Stomach smooth muscle (tissue), 2 donors: ENCODE measurements at regions not wholly inside any gene's neighbourhood (a gene's known extent, or its start where the extent isn't known, plus 50 kb on each side); places are given as distances from the start of the nearest gene placed in this dataset.

Source experiments
- H3K27ac ChIP-seq: one replicate; pipeline ENCODE4 v1.7.0; 2013; ENCODE audit warnings: mild to moderate bottlenecking, low read length, inconsistent platforms
- H3K27me3 ChIP-seq, 2 donors: one replicate each; pipeline ENCODE4 v1.7.0; 2013; ENCODE audit warnings: low read length in 2 of 2; ENCODE audit not compliant: insufficient read depth in 2 of 2, control insufficient read depth in 1 of 2
- H3K36me3 ChIP-seq, 2 donors: one replicate each; pipeline ENCODE4 v1.7.0; 2013; ENCODE audit warnings: low read length in 2 of 2; ENCODE audit not compliant: control insufficient read depth in 2 of 2, insufficient read depth in 2 of 2
- H3K4me1 ChIP-seq: one replicate; pipeline ENCODE4 v1.7.0; 2013; ENCODE audit warnings: low read length; ENCODE audit not compliant: control insufficient read depth, insufficient read depth
- H3K4me3 ChIP-seq, 2 donors: one replicate each; pipeline ENCODE4 v1.7.0; 2013; ENCODE audit warnings: low read length in 2 of 2
- H3K9ac ChIP-seq, 2 donors: one replicate each; pipeline ENCODE4 v1.7.0; 2013; ENCODE audit warnings: low read length in 2 of 2, mild to moderate bottlenecking in 1 of 2
- H3K9me3 ChIP-seq, 2 donors: one replicate each; pipeline ENCODE4 v1.7.0; 2013; ENCODE audit warnings: low read length in 2 of 2; ENCODE audit not compliant: control insufficient read depth in 2 of 2
- donor health status: healthy.
- donor health status: Pancreatic carcinoma.

GRCh38 chr16:86241681-86242080 is 268.6 kb upstream of the FOXF1 start:
- Histone ChIP-seq H3K9me3 (no peaks in the 10 kb centered on the region), H3K4me1 (peaks cover 5% of the 10 kb centered on the region), H3K9ac (no peak overlapping the region), H3K4me3 (no peak overlapping the region), H3K27ac (no peak overlapping the region), H3K27me3 (no peaks in the 10 kb centered on the region), H3K36me3 (no peaks in the 10 kb centered on the region)

- H3K36me3 ChIP-seq, result no peaks in the 10 kb centered on the region
- no peak overlapping the region for H3K4me3 ChIP-seq
- no peak overlapping the region for H3K27ac ChIP-seq
- H3K27me3 ChIP-seq, result no peaks in the 10 kb centered on the region
- peaks cover 5% of the 10 kb centered on the region for H3K4me1 ChIP-seq
- no peak overlapping the region for H3K9ac ChIP-seq
- no peaks in the 10 kb centered on the region for H3K9me3 ChIP-seq
Observed at GRCh38 chr16:86242244-86243122, 267.8 kb upstream of the FOXF1 start.

- Histone ChIP-seq H3K27me3 (no peaks in the 10 kb centered on the region), H3K9ac (no peak overlapping the region), H3K4me3 (no peak overlapping the region), H3K9me3 (no peaks in the 10 kb centered on the region), H3K4me1 (peaks cover 5% of the 10 kb centered on the region), H3K36me3 (no peaks in the 10 kb centered on the region), H3K27ac (no peak overlapping the region)
Observed at GRCh38 chr16:86243123-86243473, 267.2 kb upstream of the FOXF1 start.

- peaks cover 5% of the 10 kb centered on the region for H3K4me1 ChIP-seq
- no peaks in the 10 kb centered on the region for H3K9me3 ChIP-seq
- H3K27ac ChIP-seq, result no peak overlapping the region
- no peak overlapping the region for H3K4me3 ChIP-seq
- H3K27me3 ChIP-seq, result no peaks in the 10 kb centered on the region
- no peak overlapping the region for H3K9ac ChIP-seq
- H3K36me3 ChIP-seq, result no peaks in the 10 kb centered on the region
Observed at GRCh38 chr16:86243571-86244154, 266.7 kb upstream of the FOXF1 start.

- H3K27me3 ChIP-seq, result no peaks in the 10 kb centered on the region
Observed at GRCh38 chr16:86244158-86244557, 266.2 kb upstream of the FOXF1 start.

GRCh38 chr16:86244936-86245335 is 265.4 kb upstream of the FOXF1 start:
- no peaks in the 10 kb centered on the region for H3K9me3 ChIP-seq
- H3K9ac ChIP-seq, result no peak overlapping the region
- H3K27ac ChIP-seq, result no peak overlapping the region
- no peaks in the 10 kb centered on the region for H3K36me3 ChIP-seq
- no peaks in the 10 kb centered on the region for H3K27me3 ChIP-seq
- H3K4me1 ChIP-seq, result peaks cover 5% of the 10 kb centered on the region
- no peak overlapping the region for H3K4me3 ChIP-seq

More at GRCh38 chr16:86244158-86244557, 266.2 kb upstream of the FOXF1 start:
- Histone ChIP-seq H3K4me3 (no peak overlapping the region), H3K36me3 (no peaks in the 10 kb centered on the region), H3K4me1 (peaks cover 5% of the 10 kb centered on the region), H3K9me3 (no peaks in the 10 kb centered on the region), H3K27ac (no peak overlapping the region), H3K9ac (no peak overlapping the region)

GRCh38 chr16:86245351-86245750 is 265.0 kb upstream of the FOXF1 start:
- Histone ChIP-seq H3K9me3 (no peaks in the 10 kb centered on the region), H3K36me3 (no peaks in the 10 kb centered on the region), H3K9ac (no peak overlapping the region), H3K27me3 (no peaks in the 10 kb centered on the region), H3K4me3 (no peak overlapping the region), H3K4me1 (peaks cover 5% of the 10 kb centered on the region), H3K27ac (no peak overlapping the region)

GRCh38 chr16:86245895-86246294 is 264.4 kb upstream of the FOXF1 start:
- H3K9ac ChIP-seq, result no peak overlapping the region
- H3K4me1 ChIP-seq, result peaks cover 5% of the 10 kb centered on the region
- H3K4me3 ChIP-seq, result no peak overlapping the region
- no peak overlapping the region for H3K27ac ChIP-seq
- H3K36me3 ChIP-seq, result no peaks in the 10 kb centered on the region
- H3K9me3 ChIP-seq, result no peaks in the 10 kb centered on the region
- no peaks in the 10 kb centered on the region for H3K27me3 ChIP-seq

GRCh38 chr16:86248310-86248905 is 261.9 kb upstream of the FOXF1 start:
- no peak overlapping the region for H3K9ac ChIP-seq
- H3K4me3 ChIP-seq, result no peak overlapping the region
- H3K27me3 ChIP-seq, result no peaks in the 10 kb centered on the region
- no peaks in the 10 kb centered on the region for H3K36me3 ChIP-seq
- H3K4me1 ChIP-seq, result peaks cover 2% of the 10 kb centered on the region
- no peaks in the 10 kb centered on the region for H3K9me3 ChIP-seq
- no peak overlapping the region for H3K27ac ChIP-seq

- Histone ChIP-seq H3K4me3 (no peak overlapping the region), H3K9ac (no peak overlapping the region), H3K27me3 (no peaks in the 10 kb centered on the region), H3K9me3 (no peaks in the 10 kb centered on the region), H3K4me1 (peaks cover 2% of the 10 kb centered on the region), H3K27ac (no peak overlapping the region), H3K36me3 (no peaks in the 10 kb centered on the region)
Observed at GRCh38 chr16:86249631-86250030, 260.7 kb upstream of the FOXF1 start.

GRCh38 chr16:86251682-86252081 is 258.6 kb upstream of the FOXF1 start:
- no peak overlapping the region for H3K27ac ChIP-seq
- peaks cover 2% of the 10 kb centered on the region for H3K4me1 ChIP-seq
- H3K4me3 ChIP-seq, result peak overlapping the region in 1 of 2 donors; percentile 22
- H3K27me3 ChIP-seq, result no peaks in the 10 kb centered on the region
- H3K36me3 ChIP-seq, result no peaks in the 10 kb centered on the region
- H3K9ac ChIP-seq, result no peak overlapping the region
- no peaks in the 10 kb centered on the region for H3K9me3 ChIP-seq
